ENCODE measurements at regions not wholly inside any gene's neighbourhood (a gene's known extent, or its start where the extent isn't known, plus 50 kb on each side); places are given as distances from the start of the nearest gene placed in this dataset.

DNA sequence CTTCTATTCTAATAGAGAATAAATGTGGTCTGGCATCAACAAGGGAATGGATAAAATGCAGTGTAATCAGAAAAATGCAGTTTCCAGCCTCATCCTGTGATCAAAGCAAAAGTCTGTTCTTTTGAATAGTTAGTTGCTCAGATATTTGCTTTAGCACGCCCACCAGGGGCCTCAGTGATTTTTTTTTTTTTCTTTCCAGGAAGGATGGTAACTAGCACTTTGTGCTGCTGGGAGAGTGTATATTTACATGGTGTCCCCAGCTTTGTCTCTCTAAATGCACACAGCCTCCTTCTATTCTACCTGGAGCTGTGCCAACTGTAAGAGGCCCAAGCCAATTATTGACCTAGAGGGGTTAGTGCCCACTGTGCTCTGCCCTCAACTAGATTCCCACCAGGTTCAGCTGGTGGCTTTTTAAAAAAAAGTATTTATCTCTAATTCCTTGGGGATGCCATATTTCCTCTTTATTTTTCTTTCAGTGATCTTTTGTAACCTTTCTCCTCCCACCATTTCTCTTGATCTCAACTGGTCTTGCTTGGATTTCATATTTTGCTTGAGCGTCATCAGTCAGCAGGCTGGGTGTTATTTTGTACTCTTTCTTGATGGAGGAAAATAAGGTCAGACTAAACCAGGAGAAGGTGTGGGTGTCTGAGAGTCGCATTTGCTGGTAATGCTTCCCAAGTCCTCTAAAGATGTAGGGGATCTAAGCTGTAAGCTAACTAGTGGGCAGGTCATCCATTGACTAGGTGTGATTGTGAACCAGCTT is 193.0 kb upstream of the C9orf72 start:
- TF ChIP-seq, protein P1, sequence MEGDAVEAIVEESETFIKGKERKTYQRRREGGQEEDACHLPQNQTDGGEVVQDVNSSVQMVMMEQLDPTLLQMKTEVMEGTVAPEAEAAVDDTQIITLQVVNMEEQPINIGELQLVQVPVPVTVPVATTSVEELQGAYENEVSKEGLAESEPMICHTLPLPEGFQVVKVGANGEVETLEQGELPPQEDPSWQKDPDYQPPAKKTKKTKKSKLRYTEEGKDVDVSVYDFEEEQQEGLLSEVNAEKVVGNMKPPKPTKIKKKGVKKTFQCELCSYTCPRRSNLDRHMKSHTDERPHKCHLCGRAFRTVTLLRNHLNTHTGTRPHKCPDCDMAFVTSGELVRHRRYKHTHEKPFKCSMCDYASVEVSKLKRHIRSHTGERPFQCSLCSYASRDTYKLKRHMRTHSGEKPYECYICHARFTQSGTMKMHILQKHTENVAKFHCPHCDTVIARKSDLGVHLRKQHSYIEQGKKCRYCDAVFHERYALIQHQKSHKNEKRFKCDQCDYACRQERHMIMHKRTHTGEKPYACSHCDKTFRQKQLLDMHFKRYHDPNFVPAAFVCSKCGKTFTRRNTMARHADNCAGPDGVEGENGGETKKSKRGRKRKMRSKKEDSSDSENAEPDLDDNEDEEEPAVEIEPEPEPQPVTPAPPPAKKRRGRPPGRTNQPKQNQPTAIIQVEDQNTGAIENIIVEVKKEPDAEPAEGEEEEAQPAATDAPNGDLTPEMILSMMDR (IDR thresholded peaks at IDR 0.05; ENCODE audit: low read length) = no peak
- TF ChIP-seq EZH2 (optimal IDR thresholded peaks at IDR 0.05; ENCODE audit: low read depth, low read length) = no peak
